ENCODE measurements at regions not wholly inside any gene's neighbourhood (a gene's known extent, or its start where the extent isn't known, plus 50 kb on each side); places are given as distances from the start of the nearest gene placed in this dataset.
A peak's percentile ranks its signal among the peaks of the same experiment; 100 is the strongest.

- no peak for TF ChIP-seq CTCF (conservative IDR thresholded peaks at IDR 0.05; ENCODE audit: low read depth, low read length)
- no peak for DNase-seq (ENCODE audit: low read depth)
- no peak overlapping the region for H3K4me3 ChIP-seq (ENCODE audit: low read length)
These were observed 211.8 kb upstream of the SLC14A2 start for GRCh38 chr18:45403341-45404049.

GRCh38 chr18:45408218-45408617 is 207.1 kb upstream of the SLC14A2 start:
- no peak for TF ChIP-seq CTCF (conservative IDR thresholded peaks at IDR 0.05; ENCODE audit: low read depth, low read length)
- peak; percentile 15 for DNase-seq (ENCODE audit: low read depth)
- no peak overlapping the region for H3K4me3 ChIP-seq (ENCODE audit: low read length)

- no peak for DNase-seq (ENCODE audit: low read depth)
- no peak for TF ChIP-seq CTCF (conservative IDR thresholded peaks at IDR 0.05; ENCODE audit: low read depth, low read length)
- H3K4me3 ChIP-seq (ENCODE audit: low read length) = no peak overlapping the region
These were observed 205.3 kb upstream of the SLC14A2 start for GRCh38 chr18:45409971-45410370.

- no peak for DNase-seq (ENCODE audit: low read depth)
- no peak for TF ChIP-seq CTCF (conservative IDR thresholded peaks at IDR 0.05; ENCODE audit: low read depth, low read length)
- no peak overlapping the region for H3K4me3 ChIP-seq (ENCODE audit: low read length)
These were observed 202.7 kb upstream of the SLC14A2 start for GRCh38 chr18:45412577-45412976.

- no peak for TF ChIP-seq CTCF (conservative IDR thresholded peaks at IDR 0.05; ENCODE audit: low read depth, low read length)
- peak; percentile 25 for DNase-seq (ENCODE audit: low read depth)
- H3K4me3 ChIP-seq (ENCODE audit: low read length) = no peak overlapping the region
These were observed 202.0 kb upstream of the SLC14A2 start for GRCh38 chr18:45413180-45413836.

GRCh38 chr18:45415614-45416013 is 199.7 kb upstream of the SLC14A2 start:
- TF ChIP-seq CTCF (conservative IDR thresholded peaks at IDR 0.05; ENCODE audit: low read depth, low read length) = no peak
- no peak for DNase-seq (ENCODE audit: low read depth)
- no peak overlapping the region for H3K4me3 ChIP-seq (ENCODE audit: low read length)

GRCh38 chr18:45416168-45416567 is 199.1 kb upstream of the SLC14A2 start:
- DNase-seq (ENCODE audit: low read depth) = peak; percentile 98
- TF ChIP-seq CTCF (conservative IDR thresholded peaks at IDR 0.05; ENCODE audit: low read depth, low read length) = no peak

More at GRCh38 chr18:45416168-45416567, 199.1 kb upstream of the SLC14A2 start:
- no peak overlapping the region for H3K4me3 ChIP-seq (ENCODE audit: low read length)
